RWPE1 (cell line): ENCODE measurements at regions not wholly inside any gene's neighbourhood (a gene's known extent, or its start where the extent isn't known, plus 50 kb on each side); places are given as distances from the start of the nearest gene placed in this dataset.
"Not testable (repeated sequence)": the region's sequence is repeated elsewhere in the genome, so short reads cannot be mapped to it uniquely, and the experiment has no call there.

Experiments used
- CTCF ChIA-PET: fragments of 350-600 bp; sonication (Branson Sonifier 250); formaldehyde crosslinking; extraction: SDS; loops from one replicate; lab custom pipeline; 2021; lab: Yijun Ruan, JAX
- POLR2A ChIA-PET: fragments of 400-600 bp; formaldehyde crosslinking; extraction: SDS; loops from one replicate; lab custom pipeline; 2020; ENCODE audit warnings: antibody characterized with exemption; ENCODE audit not compliant: low non-redundant PET; lab: Yijun Ruan, JAX
- DNase-seq: peaks from one replicate; pipeline ENCODE4 v3.0.0; 2012; ENCODE audit warnings: low spot score
- H3K27ac ChIP-seq: fragments of 450-650 bp; 2 replicates; pipeline ENCODE4 v1.5.1; 2017
- TF ChIP-seq, protein P1 (sequence below): fragments of 450-650 bp; conservative IDR thresholded peaks from 2 replicates; pipeline ENCODE4 v1.5.1; 2017; ENCODE audit warnings: low read depth, mild to moderate bottlenecking

GRCh38 chrX:25762656-25763055 lies 375.5 kb upstream of the MAGEB18 start:
- TF ChIP-seq, protein P1, sequence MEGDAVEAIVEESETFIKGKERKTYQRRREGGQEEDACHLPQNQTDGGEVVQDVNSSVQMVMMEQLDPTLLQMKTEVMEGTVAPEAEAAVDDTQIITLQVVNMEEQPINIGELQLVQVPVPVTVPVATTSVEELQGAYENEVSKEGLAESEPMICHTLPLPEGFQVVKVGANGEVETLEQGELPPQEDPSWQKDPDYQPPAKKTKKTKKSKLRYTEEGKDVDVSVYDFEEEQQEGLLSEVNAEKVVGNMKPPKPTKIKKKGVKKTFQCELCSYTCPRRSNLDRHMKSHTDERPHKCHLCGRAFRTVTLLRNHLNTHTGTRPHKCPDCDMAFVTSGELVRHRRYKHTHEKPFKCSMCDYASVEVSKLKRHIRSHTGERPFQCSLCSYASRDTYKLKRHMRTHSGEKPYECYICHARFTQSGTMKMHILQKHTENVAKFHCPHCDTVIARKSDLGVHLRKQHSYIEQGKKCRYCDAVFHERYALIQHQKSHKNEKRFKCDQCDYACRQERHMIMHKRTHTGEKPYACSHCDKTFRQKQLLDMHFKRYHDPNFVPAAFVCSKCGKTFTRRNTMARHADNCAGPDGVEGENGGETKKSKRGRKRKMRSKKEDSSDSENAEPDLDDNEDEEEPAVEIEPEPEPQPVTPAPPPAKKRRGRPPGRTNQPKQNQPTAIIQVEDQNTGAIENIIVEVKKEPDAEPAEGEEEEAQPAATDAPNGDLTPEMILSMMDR = no peak
- DNase-seq = no peak
- CTCF ChIA-PET = no interaction called here
- no peak overlapping the region for H3K27ac ChIP-seq
- POLR2A ChIA-PET = no interaction called here

GRCh38 chrX:25771853-25772252 lies 366.3 kb upstream of the MAGEB18 start:
- POLR2A ChIA-PET, H3K27ac ChIP-seq, CTCF ChIA-PET, DNase-seq: not testable (repeated sequence)

GRCh38 chrX:25797796-25798195 lies 340.3 kb upstream of the MAGEB18 start:
- DNase-seq, CTCF ChIA-PET, H3K27ac ChIP-seq, POLR2A ChIA-PET: not testable (repeated sequence)

DNA sequence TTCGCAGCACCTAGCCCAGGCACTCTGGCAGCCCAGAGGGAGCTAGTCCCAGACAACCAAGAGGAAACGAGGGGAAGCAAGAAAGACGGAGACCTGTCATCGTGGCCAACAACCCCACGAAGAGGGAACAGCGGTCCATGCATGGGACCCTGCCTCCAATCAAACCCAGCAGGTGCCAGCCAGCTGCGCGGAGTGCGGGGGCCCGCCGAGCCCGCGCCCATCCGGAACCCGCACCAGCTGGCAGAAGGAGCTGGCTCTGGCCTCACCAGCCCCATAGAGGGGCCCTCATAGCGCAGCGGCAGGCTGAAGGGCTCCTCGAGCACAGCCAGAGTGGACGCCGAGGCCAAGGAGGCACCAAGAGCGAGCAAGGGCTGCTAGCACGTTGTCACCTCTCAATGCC lies 332.4 kb upstream of the MAGEB18 start:
- ChIA-PET CTCF (no interaction called here), POLR2A (no interaction called here)
- TF ChIP-seq, protein P1 = no peak
- no peak for DNase-seq
- H3K27ac ChIP-seq = no peak overlapping the region

GRCh38 chrX:25807022-25807421 lies 331.1 kb upstream of the MAGEB18 start:
- POLR2A ChIA-PET = no interaction called here
- CTCF ChIA-PET = no interaction called here
- no peak overlapping the region for H3K27ac ChIP-seq
- DNase-seq = no peak
- TF ChIP-seq, protein P1 = no peak

- no peak for DNase-seq
- CTCF ChIA-PET = no interaction called here
- no peak overlapping the region for H3K27ac ChIP-seq
- TF ChIP-seq, protein P1 = no peak
- POLR2A ChIA-PET = no interaction called here
These were observed 327.9 kb upstream of the MAGEB18 start for GRCh38 chrX:25810202-25810601.

GRCh38 chrX:25819879-25820278 lies 318.3 kb upstream of the MAGEB18 start:
- TF ChIP-seq, protein P1 = no peak
- ChIA-PET POLR2A (no interaction called here), CTCF (no interaction called here)
- DNase-seq = no peak
- H3K27ac ChIP-seq = no peak overlapping the region

DNA sequence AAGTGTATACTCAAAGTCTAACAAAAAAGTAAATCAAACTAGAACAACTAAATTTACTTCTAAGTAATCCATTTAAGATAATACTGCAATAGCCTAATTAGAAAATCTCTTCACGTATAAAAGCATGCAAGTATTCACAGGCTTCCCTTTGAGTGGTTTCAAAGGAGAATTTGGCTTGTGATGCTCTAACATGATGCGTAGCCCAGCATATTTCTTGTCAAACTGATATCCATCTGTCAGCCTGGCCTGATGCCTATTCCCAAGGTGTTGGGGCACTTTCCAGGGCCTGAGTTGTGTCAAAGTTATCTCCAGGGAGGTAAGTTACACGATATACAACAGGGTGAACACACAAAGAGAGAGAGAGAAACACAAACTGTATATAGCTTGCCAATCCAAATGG lies 287.0 kb upstream of the MAGEB18 start:
- ChIA-PET POLR2A (no interaction called here), CTCF (no interaction called here)
- H3K27ac ChIP-seq = no peak overlapping the region
- DNase-seq = no peak
- TF ChIP-seq, protein P1 = no peak
